Gastrocnemius medialis (tissue), 4 donors: ENCODE measurements at regions not wholly inside any gene's neighbourhood (a gene's known extent, or its start where the extent isn't known, plus 50 kb on each side); places are given as distances from the start of the nearest gene placed in this dataset.

Experiments
- POLR2A ChIP-seq, 2 donors: fragments of 450-650 bp; IDR thresholded peaks; one replicate each; pipeline ENCODE4 v1.6.1; 2017; ENCODE audit warnings: antibody characterized with exemption in 2 of 2, mild to moderate bottlenecking in 2 of 2, moderate library complexity in 2 of 2
- TF ChIP-seq, protein P1 (sequence below), 5 experiments: fragments of 450-650 bp in 3 of 5; fragments of 200-600 bp in 2 of 5; sonication (generic) in 2 of 5; IDR thresholded peaks in 4 of 5; conservative IDR thresholded peaks in 1 of 5; 1 replicate in 4 of 5; 2 replicates in 1 of 5; pipeline ENCODE4 v1.5.1; 2016 to 2019; ENCODE audit warnings: antibody characterized with exemption in 5 of 5, mild to moderate bottlenecking in 3 of 5, moderate library complexity in 3 of 5

DNA sequence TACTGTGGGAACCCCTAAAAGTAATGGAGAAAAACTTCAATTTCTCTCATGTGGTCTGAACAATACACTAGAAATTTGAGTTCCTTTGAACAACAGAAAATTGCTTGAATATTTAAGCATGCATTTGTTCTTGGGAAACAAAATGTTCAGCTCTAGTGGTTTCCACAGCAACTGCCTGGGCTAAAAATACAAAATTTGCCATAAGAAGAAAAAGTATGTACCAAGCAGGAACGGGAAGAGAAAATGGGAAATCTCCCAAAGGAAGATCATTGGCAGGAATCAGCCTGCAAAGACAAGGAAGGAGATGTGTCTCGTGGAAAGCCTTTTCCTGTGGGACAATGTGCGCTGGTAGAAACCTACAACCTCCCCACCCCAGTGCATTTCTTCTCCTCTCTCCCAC is 119.0 kb upstream of the DPT start:
- TF ChIP-seq, protein P1, sequence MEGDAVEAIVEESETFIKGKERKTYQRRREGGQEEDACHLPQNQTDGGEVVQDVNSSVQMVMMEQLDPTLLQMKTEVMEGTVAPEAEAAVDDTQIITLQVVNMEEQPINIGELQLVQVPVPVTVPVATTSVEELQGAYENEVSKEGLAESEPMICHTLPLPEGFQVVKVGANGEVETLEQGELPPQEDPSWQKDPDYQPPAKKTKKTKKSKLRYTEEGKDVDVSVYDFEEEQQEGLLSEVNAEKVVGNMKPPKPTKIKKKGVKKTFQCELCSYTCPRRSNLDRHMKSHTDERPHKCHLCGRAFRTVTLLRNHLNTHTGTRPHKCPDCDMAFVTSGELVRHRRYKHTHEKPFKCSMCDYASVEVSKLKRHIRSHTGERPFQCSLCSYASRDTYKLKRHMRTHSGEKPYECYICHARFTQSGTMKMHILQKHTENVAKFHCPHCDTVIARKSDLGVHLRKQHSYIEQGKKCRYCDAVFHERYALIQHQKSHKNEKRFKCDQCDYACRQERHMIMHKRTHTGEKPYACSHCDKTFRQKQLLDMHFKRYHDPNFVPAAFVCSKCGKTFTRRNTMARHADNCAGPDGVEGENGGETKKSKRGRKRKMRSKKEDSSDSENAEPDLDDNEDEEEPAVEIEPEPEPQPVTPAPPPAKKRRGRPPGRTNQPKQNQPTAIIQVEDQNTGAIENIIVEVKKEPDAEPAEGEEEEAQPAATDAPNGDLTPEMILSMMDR (IDR thresholded peaks at IDR 0.05 in 4 of 5, conservative IDR thresholded peaks at IDR 0.05 in 1 of 5), result no peak
- TF ChIP-seq POLR2A (IDR thresholded peaks at IDR 0.05), result no peak
